Endothelial cell (in vitro differentiated cells): ENCODE measurements at regions not wholly inside any gene's neighbourhood (a gene's known extent, or its start where the extent isn't known, plus 50 kb on each side); places are given as distances from the start of the nearest gene placed in this dataset.

Experiments used
- DNase-seq: peaks from one replicate; pipeline ENCODE4 v3.0.0; 2021; ENCODE audit warnings: low spot score
- H3K27ac Mint-ChIP-seq: one replicate; pipeline ENCODE4 v1.8.0; 2021; ENCODE audit warnings: mixed read lengths, inconsistent platforms; ENCODE audit not compliant: unreplicated experiment
- H3K27me3 Mint-ChIP-seq: one replicate; pipeline ENCODE4 v1.8.0; 2021; ENCODE audit warnings: mild to moderate bottlenecking, moderate library complexity, mixed read lengths, inconsistent platforms; ENCODE audit not compliant: unreplicated experiment
- H3K36me3 Mint-ChIP-seq: one replicate; pipeline ENCODE4 v1.8.0; 2021; ENCODE audit warnings: mild to moderate bottlenecking, low read depth, mixed read lengths, inconsistent platforms; ENCODE audit not compliant: unreplicated experiment
- H3K4me1 Mint-ChIP-seq: one replicate; pipeline ENCODE4 v1.8.0; 2021; ENCODE audit warnings: mild to moderate bottlenecking, mixed read lengths, inconsistent platforms; ENCODE audit not compliant: unreplicated experiment
- H3K4me3 Mint-ChIP-seq: one replicate; pipeline ENCODE4 v1.8.0; 2021; ENCODE audit warnings: mild to moderate bottlenecking, mixed read lengths, inconsistent platforms; ENCODE audit not compliant: unreplicated experiment
- H3K9me3 Mint-ChIP-seq: one replicate; pipeline ENCODE4 v1.8.0; 2021; ENCODE audit warnings: mixed read lengths, inconsistent platforms; ENCODE audit not compliant: unreplicated experiment
- TF ChIP-seq, protein P1 (sequence below): fragments of 200-600 bp; sonication (generic); IDR thresholded peaks from one replicate; pipeline ENCODE4 v1.5.0; 2021; ENCODE audit warnings: antibody characterized with exemption; ENCODE audit not compliant: unreplicated experiment

GRCh38 chr2:52882974-52883373 is 884.6 kb upstream of the CHAC2 start:
- Mint-ChIP-seq H3K36me3 (no peaks in the 10 kb centered on the region), H3K4me1 (no peaks in the 10 kb centered on the region), H3K27ac (no peak overlapping the region), H3K27me3 (no peaks in the 10 kb centered on the region), H3K9me3 (no peaks in the 10 kb centered on the region), H3K4me3 (no peak overlapping the region)
- TF ChIP-seq, protein P1, sequence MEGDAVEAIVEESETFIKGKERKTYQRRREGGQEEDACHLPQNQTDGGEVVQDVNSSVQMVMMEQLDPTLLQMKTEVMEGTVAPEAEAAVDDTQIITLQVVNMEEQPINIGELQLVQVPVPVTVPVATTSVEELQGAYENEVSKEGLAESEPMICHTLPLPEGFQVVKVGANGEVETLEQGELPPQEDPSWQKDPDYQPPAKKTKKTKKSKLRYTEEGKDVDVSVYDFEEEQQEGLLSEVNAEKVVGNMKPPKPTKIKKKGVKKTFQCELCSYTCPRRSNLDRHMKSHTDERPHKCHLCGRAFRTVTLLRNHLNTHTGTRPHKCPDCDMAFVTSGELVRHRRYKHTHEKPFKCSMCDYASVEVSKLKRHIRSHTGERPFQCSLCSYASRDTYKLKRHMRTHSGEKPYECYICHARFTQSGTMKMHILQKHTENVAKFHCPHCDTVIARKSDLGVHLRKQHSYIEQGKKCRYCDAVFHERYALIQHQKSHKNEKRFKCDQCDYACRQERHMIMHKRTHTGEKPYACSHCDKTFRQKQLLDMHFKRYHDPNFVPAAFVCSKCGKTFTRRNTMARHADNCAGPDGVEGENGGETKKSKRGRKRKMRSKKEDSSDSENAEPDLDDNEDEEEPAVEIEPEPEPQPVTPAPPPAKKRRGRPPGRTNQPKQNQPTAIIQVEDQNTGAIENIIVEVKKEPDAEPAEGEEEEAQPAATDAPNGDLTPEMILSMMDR, result no peak
- no peak for DNase-seq

DNA sequence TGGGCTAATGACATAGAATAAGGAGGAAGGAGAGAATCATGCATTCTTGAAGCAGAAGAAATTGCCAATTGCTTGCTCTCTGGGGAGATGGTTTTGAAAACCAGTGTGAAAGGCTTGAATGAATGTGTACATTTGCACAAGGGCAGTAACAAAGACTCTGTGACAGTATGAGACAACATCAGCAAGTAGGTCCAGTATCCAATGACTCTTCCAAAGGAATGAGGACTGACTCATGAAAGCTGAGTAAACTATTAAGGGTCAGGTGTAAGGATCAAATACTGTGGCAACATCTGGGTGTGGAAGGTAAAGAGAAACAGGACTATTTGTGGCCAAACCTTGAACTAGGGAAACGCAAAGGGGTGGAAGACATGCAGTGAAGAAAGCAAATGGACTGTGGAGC is 886.0 kb upstream of the CHAC2 start:
- Mint-ChIP-seq H3K9me3 (no peaks in the 10 kb centered on the region), H3K36me3 (no peaks in the 10 kb centered on the region), H3K27ac (no peak overlapping the region), H3K27me3 (no peaks in the 10 kb centered on the region), H3K4me3 (no peak overlapping the region), H3K4me1 (no peaks in the 10 kb centered on the region)
- TF ChIP-seq, protein P1, result no peak
- DNase-seq, result no peak

GRCh38 chr2:52880872-52881271 is 886.7 kb upstream of the CHAC2 start:
- H3K9me3 Mint-ChIP-seq, result no peaks in the 10 kb centered on the region
- H3K4me1 Mint-ChIP-seq, result no peaks in the 10 kb centered on the region
- H3K36me3 Mint-ChIP-seq, result no peaks in the 10 kb centered on the region
- DNase-seq, result no peak
- no peaks in the 10 kb centered on the region for H3K27me3 Mint-ChIP-seq
- TF ChIP-seq, protein P1, result no peak
- H3K4me3 Mint-ChIP-seq, result no peak overlapping the region
- no peak overlapping the region for H3K27ac Mint-ChIP-seq

DNA sequence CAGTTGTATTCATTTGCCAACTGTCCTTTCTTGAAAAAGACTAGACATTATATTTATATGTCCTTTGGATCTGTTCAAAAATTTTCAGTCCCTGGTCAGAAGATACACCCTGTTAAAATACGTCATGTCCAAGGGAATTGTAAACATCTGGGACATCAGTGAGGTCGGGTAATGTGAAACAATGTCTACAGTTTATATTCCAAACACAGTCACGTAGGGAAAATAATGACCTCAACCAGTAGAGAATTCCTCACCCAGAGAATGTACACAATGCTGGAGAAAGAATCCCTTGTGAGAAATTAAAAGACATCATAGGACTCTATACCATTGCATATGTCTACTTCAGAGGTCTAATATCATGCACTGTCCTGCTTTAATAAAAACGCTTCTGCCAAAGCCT is 888.0 kb upstream of the CHAC2 start:
- H3K36me3 Mint-ChIP-seq, result no peaks in the 10 kb centered on the region
- TF ChIP-seq, protein P1, result no peak
- no peak overlapping the region for H3K4me3 Mint-ChIP-seq
- no peaks in the 10 kb centered on the region for H3K27me3 Mint-ChIP-seq
- no peaks in the 10 kb centered on the region for H3K4me1 Mint-ChIP-seq
- H3K27ac Mint-ChIP-seq, result no peak overlapping the region
- H3K9me3 Mint-ChIP-seq, result no peaks in the 10 kb centered on the region
- DNase-seq, result no peak

- H3K27me3 Mint-ChIP-seq, result no peaks in the 10 kb centered on the region
- H3K4me3 Mint-ChIP-seq, result no peak overlapping the region
- H3K27ac Mint-ChIP-seq, result no peak overlapping the region
- no peaks in the 10 kb centered on the region for H3K4me1 Mint-ChIP-seq
- DNase-seq, result no peak
- H3K36me3 Mint-ChIP-seq, result no peaks in the 10 kb centered on the region
- TF ChIP-seq, protein P1, result no peak
- H3K9me3 Mint-ChIP-seq, result no peaks in the 10 kb centered on the region
Observed at GRCh38 chr2:52877703-52878102, 889.9 kb upstream of the CHAC2 start.
